ENCODE measurements at regions not wholly inside any gene's neighbourhood (a gene's known extent, or its start where the extent isn't known, plus 50 kb on each side); places are given as distances from the start of the nearest gene placed in this dataset.

GRCh38 chr4:136751556-136751955, 780.7 kb downstream of the PCDH18 start:
- H3K36me3 Mint-ChIP-seq (ENCODE audit: low read depth): peaks cover 4% of the 10 kb centered on the region
- peaks cover 11% of the 10 kb centered on the region for H3K9me3 Mint-ChIP-seq
- no peaks in the 10 kb centered on the region for H3K4me1 Mint-ChIP-seq
- no peak for DNase-seq (ENCODE audit: low read depth, low spot score)
- no peak overlapping the region for H3K4me3 Mint-ChIP-seq
- H3K27me3 Mint-ChIP-seq (ENCODE audit: low read depth): no peaks in the 10 kb centered on the region
- no peak for TF ChIP-seq CTCF (conservative IDR thresholded peaks at IDR 0.05)
- H3K27ac Mint-ChIP-seq (ENCODE audit: unreplicated experiment): no peak overlapping the region

GRCh38 chr4:136750897-136751296, 781.4 kb downstream of the PCDH18 start:
- DNase-seq (ENCODE audit: low read depth, low spot score): no peak
- no peak overlapping the region for H3K27ac Mint-ChIP-seq (ENCODE audit: unreplicated experiment)
- no peaks in the 10 kb centered on the region for H3K4me1 Mint-ChIP-seq
- no peaks in the 10 kb centered on the region for H3K27me3 Mint-ChIP-seq (ENCODE audit: low read depth)
- peaks cover 11% of the 10 kb centered on the region for H3K9me3 Mint-ChIP-seq
- TF ChIP-seq CTCF (conservative IDR thresholded peaks at IDR 0.05): no peak
- H3K36me3 Mint-ChIP-seq (ENCODE audit: low read depth): peaks cover 4% of the 10 kb centered on the region
- no peak overlapping the region for H3K4me3 Mint-ChIP-seq

GRCh38 chr4:136749989-136750388, 782.3 kb downstream of the PCDH18 start:
- Mint-ChIP-seq H3K9me3 (peaks cover 11% of the 10 kb centered on the region), H3K4me3 (no peak overlapping the region), H3K27ac (ENCODE audit: unreplicated experiment) (no peak overlapping the region), H3K27me3 (ENCODE audit: low read depth) (no peaks in the 10 kb centered on the region), H3K4me1 (no peaks in the 10 kb centered on the region), H3K36me3 (ENCODE audit: low read depth) (peaks cover 4% of the 10 kb centered on the region)
- DNase-seq (ENCODE audit: low read depth, low spot score): no peak
- TF ChIP-seq CTCF (conservative IDR thresholded peaks at IDR 0.05): no peak

DNA sequence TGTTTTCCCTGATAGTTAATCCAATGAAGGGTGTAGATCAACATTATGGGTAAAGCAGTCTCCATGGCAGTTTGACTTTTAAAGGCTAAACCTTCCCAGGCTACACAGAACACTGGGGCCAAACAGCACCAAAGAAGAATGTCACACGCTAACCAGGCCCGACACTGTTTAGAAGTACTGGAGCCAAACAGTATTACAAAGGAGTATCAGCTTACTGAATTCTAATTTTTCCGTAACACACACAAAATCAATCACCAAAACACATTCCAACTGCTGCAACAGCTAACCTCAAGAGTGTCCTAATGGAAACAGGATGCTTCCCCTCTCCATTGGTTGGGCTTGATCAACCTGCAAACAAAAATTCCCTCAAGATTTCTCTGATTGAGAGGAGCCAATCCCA, 783.5 kb downstream of the PCDH18 start:
- peaks cover 11% of the 10 kb centered on the region for H3K9me3 Mint-ChIP-seq
- no peaks in the 10 kb centered on the region for H3K4me1 Mint-ChIP-seq
- DNase-seq (ENCODE audit: low read depth, low spot score): no peak
- H3K27ac Mint-ChIP-seq (ENCODE audit: unreplicated experiment): no peak overlapping the region
- no peak for TF ChIP-seq CTCF (conservative IDR thresholded peaks at IDR 0.05)
- H3K36me3 Mint-ChIP-seq (ENCODE audit: low read depth): peaks cover 4% of the 10 kb centered on the region
- H3K27me3 Mint-ChIP-seq (ENCODE audit: low read depth): no peaks in the 10 kb centered on the region
- H3K4me3 Mint-ChIP-seq: no peak overlapping the region

- peaks cover 14% of the 10 kb centered on the region for H3K9me3 Mint-ChIP-seq
- TF ChIP-seq CTCF (conservative IDR thresholded peaks at IDR 0.05): no peak
- DNase-seq (ENCODE audit: low read depth, low spot score): no peak
- H3K4me1 Mint-ChIP-seq: no peaks in the 10 kb centered on the region
- H3K4me3 Mint-ChIP-seq: no peak overlapping the region
- no peaks in the 10 kb centered on the region for H3K27me3 Mint-ChIP-seq (ENCODE audit: low read depth)
- H3K36me3 Mint-ChIP-seq (ENCODE audit: low read depth): peaks cover 7% of the 10 kb centered on the region
- no peak overlapping the region for H3K27ac Mint-ChIP-seq (ENCODE audit: unreplicated experiment)
Observed at GRCh38 chr4:136748165-136748564, 784.1 kb downstream of the PCDH18 start.

DNA sequence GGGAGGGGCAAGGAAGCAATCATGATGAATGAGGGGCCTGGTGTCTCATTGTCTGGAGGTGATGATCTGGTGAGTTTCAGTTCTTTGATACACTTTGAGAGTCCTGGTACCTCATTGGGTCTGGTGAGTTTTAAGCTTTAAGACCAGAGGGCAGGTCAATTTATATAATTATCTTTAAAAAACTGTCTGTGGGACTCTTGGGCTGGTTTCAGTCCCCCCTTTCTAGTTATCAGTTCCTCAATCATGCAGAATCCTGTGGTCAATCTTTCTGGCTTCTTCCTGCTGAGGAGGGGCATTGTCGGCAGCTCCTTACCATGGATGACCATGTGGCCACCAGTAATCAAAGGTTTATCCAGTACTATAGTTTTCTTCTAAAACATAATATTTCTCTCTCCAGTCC, 789.1 kb downstream of the PCDH18 start:
- no peaks in the 10 kb centered on the region for H3K27me3 Mint-ChIP-seq (ENCODE audit: low read depth)
- H3K36me3 Mint-ChIP-seq (ENCODE audit: low read depth): peaks cover 6% of the 10 kb centered on the region
- no peak overlapping the region for H3K4me3 Mint-ChIP-seq
- H3K9me3 Mint-ChIP-seq: peaks cover 8% of the 10 kb centered on the region
- H3K27ac Mint-ChIP-seq (ENCODE audit: unreplicated experiment): no peak overlapping the region
- no peak for DNase-seq (ENCODE audit: low read depth, low spot score)
- TF ChIP-seq CTCF (conservative IDR thresholded peaks at IDR 0.05): no peak
- H3K4me1 Mint-ChIP-seq: peaks cover 3% of the 10 kb centered on the region
